ENCODE measurements at regions not wholly inside any gene's neighbourhood (a gene's known extent, or its start where the extent isn't known, plus 50 kb on each side); places are given as distances from the start of the nearest gene placed in this dataset.
A peak's percentile ranks its signal among the peaks of the same experiment; 100 is the strongest.

DNA sequence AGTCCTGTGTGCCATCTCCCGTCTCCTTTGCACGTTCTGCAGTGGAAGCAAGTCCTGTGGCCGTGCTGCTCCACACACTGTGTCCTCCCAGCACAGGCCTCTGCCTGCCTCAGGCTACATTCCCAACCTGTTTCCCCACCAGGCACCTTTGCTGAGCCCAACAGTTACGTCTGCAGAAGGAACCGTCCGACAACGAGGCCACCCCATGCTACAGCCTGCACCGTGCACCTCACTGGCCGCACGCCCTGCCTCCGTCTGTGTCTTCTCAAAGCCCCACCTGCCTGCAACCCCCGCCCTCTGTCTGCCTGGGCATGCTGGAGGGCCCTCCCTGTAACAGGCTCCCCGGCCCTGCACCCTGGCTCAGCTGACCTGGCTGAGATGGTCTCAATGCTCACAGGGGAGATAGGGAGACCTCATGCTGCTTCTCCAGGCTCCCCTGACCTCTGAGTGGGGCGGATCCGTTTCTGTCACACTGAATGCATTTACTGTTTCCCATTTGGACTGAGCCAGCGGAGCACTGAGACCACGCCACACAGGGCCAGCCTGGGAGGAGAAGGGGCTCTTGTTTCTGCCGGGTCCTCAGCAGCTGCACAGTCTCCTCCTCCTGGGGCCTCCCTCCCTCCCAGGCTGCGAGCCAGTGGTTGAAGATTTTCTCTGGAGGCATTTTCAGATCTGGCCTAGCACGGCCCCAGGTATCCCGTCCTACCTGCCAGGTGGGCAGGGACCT, 109.1 kb upstream of the OTOS start:
- TF ChIP-seq, protein P1, sequence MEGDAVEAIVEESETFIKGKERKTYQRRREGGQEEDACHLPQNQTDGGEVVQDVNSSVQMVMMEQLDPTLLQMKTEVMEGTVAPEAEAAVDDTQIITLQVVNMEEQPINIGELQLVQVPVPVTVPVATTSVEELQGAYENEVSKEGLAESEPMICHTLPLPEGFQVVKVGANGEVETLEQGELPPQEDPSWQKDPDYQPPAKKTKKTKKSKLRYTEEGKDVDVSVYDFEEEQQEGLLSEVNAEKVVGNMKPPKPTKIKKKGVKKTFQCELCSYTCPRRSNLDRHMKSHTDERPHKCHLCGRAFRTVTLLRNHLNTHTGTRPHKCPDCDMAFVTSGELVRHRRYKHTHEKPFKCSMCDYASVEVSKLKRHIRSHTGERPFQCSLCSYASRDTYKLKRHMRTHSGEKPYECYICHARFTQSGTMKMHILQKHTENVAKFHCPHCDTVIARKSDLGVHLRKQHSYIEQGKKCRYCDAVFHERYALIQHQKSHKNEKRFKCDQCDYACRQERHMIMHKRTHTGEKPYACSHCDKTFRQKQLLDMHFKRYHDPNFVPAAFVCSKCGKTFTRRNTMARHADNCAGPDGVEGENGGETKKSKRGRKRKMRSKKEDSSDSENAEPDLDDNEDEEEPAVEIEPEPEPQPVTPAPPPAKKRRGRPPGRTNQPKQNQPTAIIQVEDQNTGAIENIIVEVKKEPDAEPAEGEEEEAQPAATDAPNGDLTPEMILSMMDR (IDR thresholded peaks at IDR 0.05), result no peak
- Histone ChIP-seq H3K4me3 (no peak overlapping the region), H3K4me1 (no peaks in the 10 kb centered on the region), H3K9me3 (no peaks in the 10 kb centered on the region), H3K36me3 (no peaks in the 10 kb centered on the region), H3K9ac (ENCODE audit: low read depth in 2 of 2, low read length in 2 of 2) (no peak overlapping the region), H3K27ac (no peak overlapping the region), H3K27me3 (no peaks in the 10 kb centered on the region)
- intact Hi-C loops (cut with DNase I), result no loop called here
- DNase-seq, result peak; percentile 9

- Histone ChIP-seq H3K9me3 (no peaks in the 10 kb centered on the region), H3K4me1 (no peaks in the 10 kb centered on the region), H3K27ac (peak overlapping the region; percentile 8), H3K9ac (ENCODE audit: low read depth in 2 of 2, low read length in 2 of 2) (peak overlapping the region in 1 of 2 donors; percentile 24), H3K36me3 (no peaks in the 10 kb centered on the region), H3K27me3 (no peaks in the 10 kb centered on the region), H3K4me3 (no peak overlapping the region)
- TF ChIP-seq, protein P1 (IDR thresholded peaks at IDR 0.05), result no peak
- intact Hi-C loops (cut with DNase I), result no loop called here
- DNase-seq, result peak; percentile 16
Observed at GRCh38 chr2:240250150-240250984, 109.9 kb upstream of the OTOS start.

GRCh38 chr2:240250985-240251847, 110.8 kb upstream of the OTOS start:
- H3K4me1 ChIP-seq, result no peaks in the 10 kb centered on the region
- intact Hi-C loops (cut with DNase I), result no loop called here
- H3K27ac ChIP-seq, result peak overlapping the region; percentile 8
- no peak overlapping the region for H3K4me3 ChIP-seq
- H3K9ac ChIP-seq (ENCODE audit: low read depth in 2 of 2, low read length in 2 of 2), result peak overlapping the region in 1 of 2 donors; percentile 24
- no peaks in the 10 kb centered on the region for H3K9me3 ChIP-seq
- H3K36me3 ChIP-seq, result no peaks in the 10 kb centered on the region
- H3K27me3 ChIP-seq, result no peaks in the 10 kb centered on the region
- TF ChIP-seq, protein P1 (IDR thresholded peaks at IDR 0.05), result no peak
- peak; percentile 74 for DNase-seq

DNA sequence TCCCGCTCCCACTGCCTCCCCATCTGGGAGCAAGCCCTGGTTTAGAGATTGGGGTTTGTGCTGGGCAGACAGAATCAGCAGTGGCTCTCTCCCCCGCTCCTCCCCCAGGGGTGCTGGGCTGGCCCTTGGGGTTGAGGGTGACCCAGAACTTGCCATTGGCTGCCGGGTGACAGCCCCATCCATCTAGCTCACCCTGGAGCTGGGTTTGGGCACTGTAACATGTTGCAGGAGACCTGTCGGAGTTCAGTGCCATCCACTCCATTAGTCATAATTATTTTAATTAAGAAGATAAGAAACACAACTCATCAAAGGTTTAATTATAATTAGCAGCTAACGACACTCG, 111.4 kb upstream of the OTOS start:
- no peaks in the 10 kb centered on the region for H3K9me3 ChIP-seq
- TF ChIP-seq, protein P1 (IDR thresholded peaks at IDR 0.05), result no peak
- H3K4me1 ChIP-seq, result no peaks in the 10 kb centered on the region
- no peak for DNase-seq
- H3K27ac ChIP-seq, result no peak overlapping the region
- no peaks in the 10 kb centered on the region for H3K36me3 ChIP-seq
- H3K27me3 ChIP-seq, result no peaks in the 10 kb centered on the region
- intact Hi-C loops (cut with DNase I), result no loop called here
- no peak overlapping the region for H3K4me3 ChIP-seq
- H3K9ac ChIP-seq (ENCODE audit: low read depth in 2 of 2, low read length in 2 of 2), result no peak overlapping the region

DNA sequence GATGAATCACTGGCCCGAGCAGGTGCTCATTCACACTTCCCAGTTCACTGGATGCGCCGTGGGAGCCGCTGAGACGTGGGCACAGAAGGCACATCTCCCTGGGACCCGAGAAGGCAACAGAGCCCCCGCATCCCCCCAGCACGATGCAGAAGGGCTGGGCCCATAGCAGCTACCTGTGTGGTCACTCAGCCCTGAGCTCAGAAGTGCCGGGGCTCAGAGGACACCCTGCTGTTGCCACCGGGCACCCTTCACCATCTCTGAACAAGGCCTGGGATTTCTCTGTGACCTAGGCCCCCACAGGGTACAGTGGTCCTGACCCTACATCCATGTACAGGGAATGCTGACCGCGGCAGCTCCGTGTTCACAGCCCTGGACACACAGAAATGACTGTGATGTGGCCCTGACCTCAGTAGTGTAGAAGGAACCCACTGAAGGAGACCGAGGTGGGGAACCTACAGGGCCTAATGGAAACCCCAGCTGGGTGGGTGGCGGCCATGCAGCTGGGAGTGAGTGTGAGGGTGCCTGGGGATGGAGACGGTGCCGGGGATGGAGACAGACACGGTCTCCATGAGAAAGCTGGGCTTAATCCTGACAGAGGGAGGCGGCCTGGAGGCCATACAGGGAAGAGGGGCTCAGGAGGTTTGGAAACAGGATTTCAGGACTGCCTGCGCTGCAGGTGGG, 111.9 kb upstream of the OTOS start:
- no peak overlapping the region for H3K9ac ChIP-seq (ENCODE audit: low read depth in 2 of 2, low read length in 2 of 2)
- TF ChIP-seq, protein P1 (IDR thresholded peaks at IDR 0.05), result no peak
- no peaks in the 10 kb centered on the region for H3K27me3 ChIP-seq
- intact Hi-C loops (cut with DNase I), result no loop called here
- H3K4me1 ChIP-seq, result no peaks in the 10 kb centered on the region
- DNase-seq, result peak; percentile 15
- H3K36me3 ChIP-seq, result no peaks in the 10 kb centered on the region
- H3K27ac ChIP-seq, result no peak overlapping the region
- H3K9me3 ChIP-seq, result no peaks in the 10 kb centered on the region
- no peak overlapping the region for H3K4me3 ChIP-seq

Data from colonic mucosa (tissue), 4 donors.